K562 (cell line): ENCODE measurements at regions not wholly inside any gene's neighbourhood (a gene's known extent, or its start where the extent isn't known, plus 50 kb on each side); places are given as distances from the start of the nearest gene placed in this dataset.
A peak's percentile ranks its signal among the peaks of the same experiment; 100 is the strongest.

ENCODE experiments used
- ATF1 ChIP-seq, 2 experiments: fragments of 450-650 bp in 1 of 2; IDR thresholded peaks; 2 replicates each; pipeline ENCODE4 v1.6.1; 2016; ENCODE audit warnings: missing compliant biosample characterization in 1 of 2, missing genetic modification characterization in 1 of 2
- CBX1 ChIP-seq: sonication (generic); IDR thresholded peaks from 2 replicates; pipeline ENCODE4 v1.6.1; 2016; ENCODE audit warnings: antibody characterized with exemption, low read depth, mild to moderate bottlenecking
- CXXC5 ChIP-seq: fragments of 250-450 bp; sonication (Bioruptor Pico); IDR thresholded peaks from 2 replicates; pipeline ENCODE4 v1.8.0; 2022; ENCODE audit warnings: inconsistent platforms, mild to moderate bottlenecking, moderate library complexity
- FOXK1 ChIP-seq: sonication (generic); formaldehyde crosslinking; IDR thresholded peaks from 2 replicates; pipeline ENCODE4 v1.8.0; 2022; ENCODE audit warnings: missing genetic modification reagents, mild to moderate bottlenecking, borderline replicate concordance
- HBP1 ChIP-seq: fragments of 450-650 bp; formaldehyde crosslinking; IDR thresholded peaks from 2 replicates; pipeline ENCODE4 v1.4.0; 2022; ENCODE audit warnings: missing genetic modification characterization
- IRF2 ChIP-seq: sonication (generic); formaldehyde crosslinking; IDR thresholded peaks from 2 replicates; pipeline ENCODE4 v1.8.1; 2022; ENCODE audit warnings: mild to moderate bottlenecking, missing genetic modification reagents
- JUND ChIP-seq, 2 experiments: IDR thresholded peaks; 2 replicates in 1 of 2; 3 replicates in 1 of 2; pipeline ENCODE4 v1.6.1; 2011; ENCODE audit warnings: borderline replicate concordance in 2 of 2, low read depth in 2 of 2, low read length in 2 of 2, improper control_type of control experiment in 1 of 2, missing biosample characterization in 1 of 2, missing genetic modification characterization in 1 of 2, missing genetic modification reagents in 1 of 2
- KDM4B ChIP-seq, 2 experiments: fragments of 450-650 bp in 1 of 2; sonication (generic) in 1 of 2; IDR thresholded peaks; 2 replicates each; pipeline ENCODE4 v1.6.1; 2016 to 2017; ENCODE audit warnings: borderline replicate concordance in 2 of 2, antibody characterized with exemption in 1 of 2, low read depth in 1 of 2, mild to moderate bottlenecking in 1 of 2
- MEIS2 ChIP-seq: fragments of 450-650 bp; IDR thresholded peaks from 2 replicates; pipeline ENCODE4 v1.6.1; 2014; ENCODE audit warnings: mild to moderate bottlenecking; ENCODE audit not compliant: partially characterized antibody
- NFYB ChIP-seq: IDR thresholded peaks from 2 replicates; pipeline ENCODE4 v1.6.1; 2011; ENCODE audit warnings: mild to moderate bottlenecking, moderate library complexity; ENCODE audit not compliant: insufficient read length; ENCODE audit errors: extremely low read depth
- PML ChIP-seq: IDR thresholded peaks from 2 replicates; pipeline ENCODE4 v1.6.1; 2012; ENCODE audit warnings: low read length, inconsistent platforms
- RFX7 ChIP-seq: fragments of 250-450 bp; sonication (Bioruptor Pico); IDR thresholded peaks from 2 replicates; pipeline ENCODE4 v1.5.1; 2021; ENCODE audit warnings: mild to moderate bottlenecking
- SMARCE1 ChIP-seq: fragments of 450-650 bp; IDR thresholded peaks from 2 replicates; pipeline ENCODE4 v1.7.1; 2016; ENCODE audit warnings: mild to moderate bottlenecking
- STAG1 ChIP-seq: sonication (generic); formaldehyde crosslinking; IDR thresholded peaks from 2 replicates; pipeline ENCODE4 v1.5.0; 2020; ENCODE audit warnings: missing genetic modification reagents, borderline replicate concordance
- ZKSCAN3 ChIP-seq: fragments of 250-450 bp; sonication (Bioruptor Pico); IDR thresholded peaks from 2 replicates; pipeline ENCODE4 v1.4.0; 2020
- ZNF695 ChIP-seq: fragments of 450-650 bp; formaldehyde crosslinking; IDR thresholded peaks from 2 replicates; pipeline ENCODE4 v1.4.0; 2020; ENCODE audit warnings: mild to moderate bottlenecking, moderate library complexity
- TF ChIP-seq, protein P1 (sequence below): fragments of 250-450 bp; sonication (Bioruptor Pico); IDR thresholded peaks from 2 replicates; pipeline ENCODE4 v1.8.0; 2021; ENCODE audit warnings: moderate library complexity, mild to moderate bottlenecking, inconsistent platforms
- TF ChIP-seq, protein P2 (sequence below): fragments of 450-650 bp; IDR thresholded peaks from 2 replicates; pipeline ENCODE4 v1.6.1; 2018; ENCODE audit warnings: mild to moderate bottlenecking, low read depth; ENCODE audit not compliant: partially characterized antibody
- TF ChIP-seq, protein P3 (sequence below): fragments of 450-650 bp; IDR thresholded peaks from 2 replicates; pipeline ENCODE4 v1.6.1; 2016; ENCODE audit warnings: antibody characterized with exemption
- TF ChIP-seq, protein P4 (sequence below): sonication (generic); IDR thresholded peaks from 2 replicates; pipeline ENCODE4 v1.6.1; 2016

DNA sequence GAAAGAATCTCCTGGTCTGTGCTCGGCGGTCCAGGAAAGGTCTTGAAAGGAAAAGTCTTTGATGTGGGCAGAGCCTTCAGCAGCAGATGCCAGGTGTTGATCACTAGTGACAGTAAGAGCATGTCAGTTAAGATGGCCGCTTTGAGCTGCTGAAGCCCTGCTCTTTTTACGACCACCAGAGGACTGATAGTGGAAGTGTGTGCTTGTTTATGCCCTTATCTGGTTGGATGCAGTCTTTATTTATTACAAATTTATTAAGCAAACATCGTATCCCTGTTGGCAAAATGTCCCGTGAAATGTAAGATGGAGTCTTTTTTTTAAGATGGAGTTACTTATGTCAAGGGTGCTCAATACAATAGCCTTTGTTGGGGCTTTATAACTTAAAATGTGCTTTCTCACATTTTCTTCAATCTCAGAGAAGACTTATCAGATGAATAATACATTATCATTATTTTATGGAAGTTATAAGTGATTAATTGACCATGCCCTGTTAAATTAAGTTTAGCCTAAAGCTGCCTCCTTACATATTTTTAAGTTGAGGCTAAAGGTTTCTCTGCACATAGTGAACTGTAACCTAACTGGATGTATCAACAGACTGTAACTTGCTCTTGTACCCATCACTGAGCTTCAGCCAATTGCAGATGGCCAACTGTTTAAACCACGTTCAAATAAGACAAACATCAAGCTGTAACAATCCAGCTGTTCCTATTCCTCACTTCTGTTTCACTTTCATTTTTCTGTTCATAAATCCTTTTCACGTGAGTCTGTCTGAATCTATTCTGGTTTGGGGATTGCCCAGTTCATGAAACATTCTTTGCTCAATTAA is 97.4 kb upstream of the PIK3CG start (continued):
- no peak for TF ChIP-seq SMARCE1
- no peak for TF ChIP-seq CBX1
- TF ChIP-seq, protein P1, sequence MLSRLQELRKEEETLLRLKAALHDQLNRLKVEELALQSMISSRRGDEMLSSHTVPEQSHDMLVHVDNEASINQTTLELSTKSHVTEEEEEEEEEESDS: peak; percentile 70
- no peak for TF ChIP-seq STAG1 (CRISPR knock-in tag)
- TF ChIP-seq, protein P2, sequence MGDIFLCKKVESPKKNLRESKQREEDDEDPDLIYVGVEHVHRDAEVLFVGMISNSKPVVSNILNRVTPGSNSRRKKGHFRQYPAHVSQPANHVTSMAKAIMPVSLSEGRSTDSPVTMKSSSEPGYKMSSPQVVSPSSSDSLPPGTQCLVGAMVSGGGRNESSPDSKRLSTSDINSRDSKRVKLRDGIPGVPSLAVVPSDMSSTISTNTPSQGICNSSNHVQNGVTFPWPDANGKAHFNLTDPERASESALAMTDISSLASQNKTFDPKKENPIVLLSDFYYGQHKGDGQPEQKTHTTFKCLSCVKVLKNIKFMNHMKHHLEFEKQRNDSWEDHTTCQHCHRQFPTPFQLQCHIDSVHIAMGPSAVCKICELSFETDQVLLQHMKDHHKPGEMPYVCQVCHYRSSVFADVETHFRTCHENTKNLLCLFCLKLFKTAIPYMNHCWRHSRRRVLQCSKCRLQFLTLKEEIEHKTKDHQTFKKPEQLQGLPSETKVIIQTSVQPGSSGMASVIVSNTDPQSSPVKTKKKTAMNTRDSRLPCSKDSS: no peak
- peak; percentile 73 for TF ChIP-seq MEIS2
- TF ChIP-seq, protein P3, sequence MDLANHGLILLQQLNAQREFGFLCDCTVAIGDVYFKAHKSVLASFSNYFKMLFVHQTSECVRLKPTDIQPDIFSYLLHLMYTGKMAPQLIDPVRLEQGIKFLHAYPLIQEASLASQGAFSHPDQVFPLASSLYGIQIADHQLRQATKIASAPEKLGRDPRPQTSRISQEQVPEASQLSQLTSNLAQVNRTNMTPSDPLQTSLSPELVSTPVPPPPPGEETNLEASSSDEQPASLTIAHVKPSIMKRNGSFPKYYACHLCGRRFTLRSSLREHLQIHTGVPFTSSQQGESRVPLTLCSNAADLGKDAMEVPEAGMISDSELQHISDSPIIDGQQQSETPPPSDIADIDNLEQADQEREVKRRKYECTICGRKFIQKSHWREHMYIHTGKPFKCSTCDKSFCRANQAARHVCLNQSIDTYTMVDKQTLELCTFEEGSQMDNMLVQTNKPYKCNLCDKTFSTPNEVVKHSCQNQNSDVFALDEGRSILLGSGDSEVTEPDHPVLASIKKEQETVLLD: no peak
- TF ChIP-seq ZNF695 (CRISPR knock-in tag): no peak
- peak; percentile 59; the same call in 1 of the 2 replicates for TF ChIP-seq ZKSCAN3 (CRISPR knock-in tag)
- no peak for TF ChIP-seq JUND (IDR thresholded peaks at IDR 0.05; ENCODE audit: borderline replicate concordance, low read depth, low read length)
- peak; percentile 93; the same call in 1 of the 3 replicates for TF ChIP-seq JUND (tag; IDR thresholded peaks at IDR 0.05; ENCODE audit: borderline replicate concordance, low read depth, low read length)
- TF ChIP-seq IRF2 (CRISPR knock-in tag): no peak
- TF ChIP-seq ATF1 (CRISPR knock-in tag; IDR thresholded peaks at IDR 0.05): no peak
- peak; percentile 55 for TF ChIP-seq ATF1 (tag; IDR thresholded peaks at IDR 0.05)
- TF ChIP-seq, protein P4, sequence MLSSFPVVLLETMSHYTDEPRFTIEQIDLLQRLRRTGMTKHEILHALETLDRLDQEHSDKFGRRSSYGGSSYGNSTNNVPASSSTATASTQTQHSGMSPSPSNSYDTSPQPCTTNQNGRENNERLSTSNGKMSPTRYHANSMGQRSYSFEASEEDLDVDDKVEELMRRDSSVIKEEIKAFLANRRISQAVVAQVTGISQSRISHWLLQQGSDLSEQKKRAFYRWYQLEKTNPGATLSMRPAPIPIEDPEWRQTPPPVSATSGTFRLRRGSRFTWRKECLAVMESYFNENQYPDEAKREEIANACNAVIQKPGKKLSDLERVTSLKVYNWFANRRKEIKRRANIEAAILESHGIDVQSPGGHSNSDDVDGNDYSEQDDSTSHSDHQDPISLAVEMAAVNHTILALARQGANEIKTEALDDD: no peak
- peak; percentile 93 for TF ChIP-seq CXXC5
- no peak for TF ChIP-seq FOXK1 (CRISPR knock-in tag)
- no peak for TF ChIP-seq HBP1 (CRISPR knock-in tag)
- TF ChIP-seq NFYB: no peak
- TF ChIP-seq KDM4B (IDR thresholded peaks at IDR 0.05; ENCODE audit: borderline replicate concordance in 2 of 2, low read depth in 1 of 2): no peak
- no peak for TF ChIP-seq PML
- peak; percentile 70; the same call in 1 of the 2 replicates for TF ChIP-seq RFX7 (CRISPR knock-in tag)
